Hepatocyte (in vitro differentiated cells): ENCODE measurements at regions not wholly inside any gene's neighbourhood (a gene's known extent, or its start where the extent isn't known, plus 50 kb on each side); places are given as distances from the start of the nearest gene placed in this dataset.

Experiments used
- DNase-seq: peaks from one replicate; pipeline ENCODE4 v3.0.0-alpha.2; 2016; ENCODE audit warnings: low spot score
- H2AFZ ChIP-seq: fragments of 200-600 bp; sonication (generic); 2 replicates; pipeline ENCODE4 v1.6.0; 2016; ENCODE audit warnings: antibody characterized with exemption, mild to moderate bottlenecking
- H3K27ac ChIP-seq: fragments of 200-600 bp; sonication (generic); 2 replicates; pipeline ENCODE4 v1.5.1; 2016; ENCODE audit warnings: mild to moderate bottlenecking
- H3K27me3 ChIP-seq: fragments of 200-600 bp; sonication (generic); 2 replicates; pipeline ENCODE4 v1.6.1; 2016
- H3K36me3 ChIP-seq: fragments of 200-600 bp; sonication (generic); replicated peaks from 2 replicates; pipeline ENCODE4 v1.5.1; 2016; ENCODE audit warnings: low read depth; ENCODE audit not compliant: insufficient read depth
- H3K4me1 ChIP-seq: fragments of 200-600 bp; sonication (generic); 2 replicates; pipeline ENCODE4 v1.5.1; 2016; ENCODE audit warnings: mild to moderate bottlenecking, moderate library complexity; ENCODE audit not compliant: insufficient read depth
- H3K4me2 ChIP-seq: fragments of 200-600 bp; sonication (generic); 2 replicates; pipeline ENCODE4 v1.6.0; 2016
- H3K4me3 ChIP-seq: fragments of 200-600 bp; sonication (generic); 2 replicates; pipeline ENCODE4 v1.5.1; 2016; ENCODE audit warnings: mild to moderate bottlenecking
- H3K79me2 ChIP-seq: fragments of 200-600 bp; sonication (generic); 2 replicates; pipeline ENCODE4 v1.6.0; 2017; ENCODE audit warnings: mild to moderate bottlenecking
- H3K9me2 ChIP-seq: fragments of 200-600 bp; sonication (generic); replicated peaks from 2 replicates; pipeline ENCODE4 v1.6.0; 2017; ENCODE audit warnings: mild to moderate bottlenecking; ENCODE audit not compliant: insufficient read depth
- H3K9me3 ChIP-seq: fragments of 200-600 bp; sonication (generic); 2 replicates; pipeline ENCODE4 v1.5.1; 2016; ENCODE audit warnings: low read depth, mild to moderate bottlenecking
- H4K20me1 ChIP-seq: fragments of 200-600 bp; sonication (generic); 2 replicates; pipeline ENCODE4 v1.6.0; 2016; ENCODE audit warnings: mild to moderate bottlenecking; ENCODE audit not compliant: insufficient read depth, poor library complexity, severe bottlenecking
- EZH2 ChIP-seq: fragments of 200-600 bp; sonication (generic); IDR thresholded peaks from 2 replicates; pipeline ENCODE4 v1.6.1; 2016; ENCODE audit warnings: antibody characterized with exemption, mild to moderate bottlenecking, borderline replicate concordance
- EZH2phosphoT487 ChIP-seq: fragments of 200-600 bp; sonication (generic); IDR thresholded peaks from one replicate; pipeline ENCODE4 v1.6.1; 2018; ENCODE audit warnings: antibody characterized with exemption, mild to moderate bottlenecking, low read depth, moderate library complexity; ENCODE audit not compliant: unreplicated experiment, severe bottlenecking
- WGBS: methylation state at CpG from one replicate; pipeline ENCODE4 v1.1.6; 2016; ENCODE audit warnings: low lambda C conversion rate; ENCODE audit errors: missing lambda C conversion rate; 5-methylcytosine and 5-hydroxymethylcytosine counted together
- TF ChIP-seq, protein P1 (sequence below): fragments of 200-600 bp; sonication (generic); IDR thresholded peaks from 2 replicates; pipeline ENCODE4 v1.5.1; 2016; ENCODE audit warnings: antibody characterized with exemption, mild to moderate bottlenecking; ENCODE audit not compliant: poor library complexity

DNA sequence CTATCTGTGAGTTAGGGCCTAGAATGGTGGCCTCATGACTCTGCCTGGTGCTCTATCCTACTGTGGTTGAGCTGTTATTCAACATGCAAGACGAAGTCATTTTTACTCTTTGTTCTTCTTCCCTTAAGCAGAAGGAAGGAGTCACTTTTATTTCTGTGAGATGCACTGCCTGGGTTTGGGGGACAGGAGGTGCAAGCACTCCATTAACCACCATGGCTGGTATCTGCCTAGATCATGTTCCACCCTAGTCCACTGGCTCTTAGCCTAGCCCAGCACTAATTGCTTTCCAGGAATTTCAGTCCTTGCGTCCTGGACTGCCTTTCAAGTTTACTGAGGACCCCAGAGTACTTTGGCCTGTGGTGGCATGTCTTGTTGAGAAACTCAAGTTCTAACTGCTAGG is 1182.7 kb downstream of the FSTL5 start:
- H4K20me1 ChIP-seq = no peaks in the 10 kb centered on the region
- no peak overlapping the region for H2AFZ ChIP-seq
- H3K27ac ChIP-seq = no peak overlapping the region
- H3K4me2 ChIP-seq = no peak overlapping the region
- H3K9me2 ChIP-seq = no peaks in the 10 kb centered on the region
- no peaks in the 10 kb centered on the region for H3K36me3 ChIP-seq
- no peak for DNase-seq
- H3K27me3 ChIP-seq = no peaks in the 10 kb centered on the region
- no peaks in the 10 kb centered on the region for H3K9me3 ChIP-seq
- no peaks in the 10 kb centered on the region for H3K79me2 ChIP-seq
- no peak overlapping the region for H3K4me3 ChIP-seq
- no peaks in the 10 kb centered on the region for H3K4me1 ChIP-seq
- TF ChIP-seq EZH2phosphoT487 = no peak
- TF ChIP-seq EZH2 = no peak
- TF ChIP-seq, protein P1, sequence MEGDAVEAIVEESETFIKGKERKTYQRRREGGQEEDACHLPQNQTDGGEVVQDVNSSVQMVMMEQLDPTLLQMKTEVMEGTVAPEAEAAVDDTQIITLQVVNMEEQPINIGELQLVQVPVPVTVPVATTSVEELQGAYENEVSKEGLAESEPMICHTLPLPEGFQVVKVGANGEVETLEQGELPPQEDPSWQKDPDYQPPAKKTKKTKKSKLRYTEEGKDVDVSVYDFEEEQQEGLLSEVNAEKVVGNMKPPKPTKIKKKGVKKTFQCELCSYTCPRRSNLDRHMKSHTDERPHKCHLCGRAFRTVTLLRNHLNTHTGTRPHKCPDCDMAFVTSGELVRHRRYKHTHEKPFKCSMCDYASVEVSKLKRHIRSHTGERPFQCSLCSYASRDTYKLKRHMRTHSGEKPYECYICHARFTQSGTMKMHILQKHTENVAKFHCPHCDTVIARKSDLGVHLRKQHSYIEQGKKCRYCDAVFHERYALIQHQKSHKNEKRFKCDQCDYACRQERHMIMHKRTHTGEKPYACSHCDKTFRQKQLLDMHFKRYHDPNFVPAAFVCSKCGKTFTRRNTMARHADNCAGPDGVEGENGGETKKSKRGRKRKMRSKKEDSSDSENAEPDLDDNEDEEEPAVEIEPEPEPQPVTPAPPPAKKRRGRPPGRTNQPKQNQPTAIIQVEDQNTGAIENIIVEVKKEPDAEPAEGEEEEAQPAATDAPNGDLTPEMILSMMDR = no peak
- 83% methylated on average over 2 of the region's 2 CpGs for WGBS

DNA sequence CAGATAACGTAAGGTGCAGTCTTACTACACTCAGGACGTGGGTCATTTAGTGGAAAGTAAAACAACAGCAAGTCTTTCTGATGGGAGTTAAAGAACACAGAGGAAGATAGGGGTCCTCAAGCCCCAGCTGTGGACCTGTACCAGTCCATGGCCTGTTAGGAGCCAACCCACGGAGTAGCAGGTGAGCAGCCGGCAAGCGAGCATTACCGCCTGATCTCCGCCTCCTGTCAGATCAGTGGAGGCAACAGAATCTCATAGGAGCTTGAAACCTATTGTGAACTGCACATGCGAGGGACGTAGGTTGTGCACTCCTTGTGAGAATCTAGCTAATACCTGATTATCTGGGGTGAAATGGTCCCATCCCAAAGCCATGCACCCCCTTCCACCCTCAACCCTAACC is 1180.8 kb downstream of the FSTL5 start:
- 86% methylated on average over 9 of the region's 9 CpGs for WGBS
- Histone ChIP-seq H3K79me2 (no peaks in the 10 kb centered on the region), H3K9me2 (no peaks in the 10 kb centered on the region), H3K4me1 (no peaks in the 10 kb centered on the region), H3K9me3 (no peaks in the 10 kb centered on the region), H4K20me1 (no peaks in the 10 kb centered on the region), H3K36me3 (no peaks in the 10 kb centered on the region), H3K4me2 (no peak overlapping the region), H3K27me3 (no peaks in the 10 kb centered on the region), H3K27ac (no peak overlapping the region), H2AFZ (no peak overlapping the region), H3K4me3 (no peak overlapping the region)
- TF ChIP-seq EZH2phosphoT487 (no peak), EZH2 (no peak)
- TF ChIP-seq, protein P1 = no peak
- no peak for DNase-seq

DNA sequence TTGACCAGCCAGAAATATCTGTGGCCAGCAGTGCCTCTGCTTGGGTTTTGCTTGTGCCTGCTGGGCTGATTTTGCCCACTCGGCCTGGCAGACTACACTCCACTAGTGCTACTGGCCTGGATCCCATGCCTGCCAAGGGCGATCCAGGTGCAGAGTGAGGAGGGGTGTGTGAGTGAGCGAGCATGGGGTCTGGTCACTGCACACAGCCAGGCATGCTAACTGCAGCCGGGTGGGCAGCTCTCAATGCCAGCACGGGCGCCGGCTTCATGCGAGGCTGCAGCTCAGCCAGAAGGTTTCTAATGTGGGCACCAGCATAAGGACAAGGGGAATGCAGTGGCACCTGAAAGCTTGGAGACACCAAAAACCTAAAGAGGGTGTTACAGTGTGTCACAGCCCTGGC is 1161.4 kb downstream of the FSTL5 start:
- Histone ChIP-seq H3K36me3 (no peaks in the 10 kb centered on the region), H3K27me3 (no peaks in the 10 kb centered on the region), H3K4me1 (no peaks in the 10 kb centered on the region), H3K4me2 (no peak overlapping the region), H3K9me2 (no peaks in the 10 kb centered on the region), H3K4me3 (no peak overlapping the region), H3K27ac (no peak overlapping the region), H3K79me2 (no peaks in the 10 kb centered on the region), H2AFZ (no peak overlapping the region), H4K20me1 (no peaks in the 10 kb centered on the region), H3K9me3 (no peaks in the 10 kb centered on the region)
- no peak for DNase-seq
- 90% methylated on average over 8 of the region's 8 CpGs for WGBS
- no peak for TF ChIP-seq EZH2phosphoT487
- no peak for TF ChIP-seq EZH2
- TF ChIP-seq, protein P1 = no peak

DNA sequence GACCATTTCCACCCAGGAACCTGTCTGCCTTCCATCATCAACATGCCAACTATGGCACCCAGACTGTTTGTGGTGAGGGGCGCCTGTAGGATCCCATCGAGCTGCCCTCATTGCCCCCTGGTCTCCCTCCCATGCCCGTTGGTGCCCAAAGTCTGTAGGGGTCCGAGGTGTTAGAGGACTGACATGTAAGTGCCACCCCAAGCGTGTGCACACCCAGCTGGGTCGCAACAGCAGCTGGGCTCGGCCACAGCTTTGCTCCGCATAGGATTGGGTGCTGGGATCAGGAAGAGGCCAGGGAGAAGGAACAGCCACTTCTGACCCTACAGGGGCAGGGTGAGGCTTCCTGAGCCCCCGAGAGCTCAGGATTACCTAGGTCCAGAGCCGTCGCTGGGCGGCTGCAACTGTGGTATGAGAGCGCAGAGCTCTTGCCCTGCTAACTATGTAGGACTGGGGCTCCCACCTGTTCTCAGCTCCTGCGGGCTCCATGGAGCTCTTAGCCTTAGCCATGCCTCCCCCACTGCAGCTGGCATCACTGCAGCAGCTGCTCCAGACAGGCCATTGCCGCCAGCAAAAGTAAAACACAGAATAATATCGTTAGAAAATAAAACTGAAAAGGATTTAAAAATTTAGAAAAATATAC is 1160.3 kb downstream of the FSTL5 start:
- Histone ChIP-seq H2AFZ (no peak overlapping the region), H3K4me3 (no peak overlapping the region), H3K27ac (no peak overlapping the region), H3K9me3 (no peaks in the 10 kb centered on the region), H3K4me2 (no peak overlapping the region), H3K9me2 (no peaks in the 10 kb centered on the region), H3K4me1 (no peaks in the 10 kb centered on the region), H3K36me3 (no peaks in the 10 kb centered on the region), H3K27me3 (no peaks in the 10 kb centered on the region), H4K20me1 (no peaks in the 10 kb centered on the region), H3K79me2 (no peaks in the 10 kb centered on the region)
- DNase-seq = no peak
- 97% methylated on average over 16 of the region's 16 CpGs for WGBS
- TF ChIP-seq, protein P1 = no peak
- TF ChIP-seq EZH2phosphoT487 (no peak), EZH2 (no peak)
